Liver (tissue), 3 donors: ENCODE measurements at regions not wholly inside any gene's neighbourhood (a gene's known extent, or its start where the extent isn't known, plus 50 kb on each side); places are given as distances from the start of the nearest gene placed in this dataset.

ENCODE experiments used
- CTCF ChIP-seq: fragments of 150-350 bp; IDR thresholded peaks from 2 replicates; pipeline ENCODE4 v1.5.1; 2017; ENCODE audit warnings: improper control_type of control experiment, low read depth, low read length; ENCODE audit not compliant: missing input control
- EGR1 ChIP-seq, 2 donors: IDR thresholded peaks; 2 replicates each; pipeline ENCODE4 v1.6.1; 2016 to 2018; ENCODE audit warnings: antibody characterized with exemption in 2 of 2, low read depth in 2 of 2
- GABPA ChIP-seq, 2 donors: IDR thresholded peaks in 1 of 2; conservative IDR thresholded peaks in 1 of 2; 2 replicates each; pipeline ENCODE4 v1.6.1; 2016; ENCODE audit warnings: antibody characterized with exemption in 2 of 2, mild to moderate bottlenecking in 1 of 2, moderate library complexity in 1 of 2
- donor health status: healthy.
- donor health status: healthy.

GRCh38 chr9:23941051-23941450 is 115.0 kb upstream of the ELAVL2 start:
- no peak for TF ChIP-seq GABPA (IDR thresholded peaks at IDR 0.05 in 1 of 2, conservative IDR thresholded peaks at IDR 0.05 in 1 of 2)
- no peak for TF ChIP-seq EGR1 (IDR thresholded peaks at IDR 0.05; ENCODE audit: low read depth in 2 of 2)
- no peak for TF ChIP-seq CTCF
